ENCODE measurements at regions not wholly inside any gene's neighbourhood (a gene's known extent, or its start where the extent isn't known, plus 50 kb on each side); places are given as distances from the start of the nearest gene placed in this dataset.
"Not testable (repeated sequence)": the region's sequence is repeated elsewhere in the genome, so short reads cannot be mapped to it uniquely, and the experiment has no call there.

- TF ChIP-seq FOXP4 (CRISPR knock-in tag; IDR thresholded peaks at IDR 0.05): no peak
- TF ChIP-seq CREM (CRISPR knock-in tag; IDR thresholded peaks at IDR 0.05): no peak
- no peak for TF ChIP-seq ELF4 (CRISPR knock-in tag; IDR thresholded peaks at IDR 0.05; ENCODE audit: low read depth)
- TF ChIP-seq ZSCAN18 (CRISPR knock-in tag; IDR thresholded peaks at IDR 0.05): no peak
- no peak for TF ChIP-seq E2F1 (CRISPR knock-in tag; IDR thresholded peaks at IDR 0.05)
- no peak for TF ChIP-seq TP53 (CRISPR knock-in tag; IDR thresholded peaks at IDR 0.05)
These were observed 259.3 kb upstream of the MAGEB18 start (continued) for GRCh38 chrX:25878806-25879205.

- POLR2A ChIA-PET; H3K27ac Mint-ChIP-seq; H3K4me1 Mint-ChIP-seq; DNase-seq (ENCODE audit: low spot score); H3K36me3 Mint-ChIP-seq; CTCF ChIA-PET; H3K27me3 Mint-ChIP-seq (ENCODE audit: low read depth); H3K9me3 Mint-ChIP-seq; H3K4me3 Mint-ChIP-seq: not testable (repeated sequence)
- ATAC-seq: peak; percentile 41
These were observed 255.6 kb upstream of the MAGEB18 start for GRCh38 chrX:25882503-25882902.

- ChIA-PET POLR2A (no interaction called here), CTCF (no interaction called here)
- no peaks in the 10 kb centered on the region for H3K27me3 Mint-ChIP-seq (ENCODE audit: low read depth)
- H3K4me3 Mint-ChIP-seq: no peak overlapping the region
- H3K36me3 Mint-ChIP-seq: peaks cover 10% of the 10 kb centered on the region
- H3K27ac Mint-ChIP-seq: no peak overlapping the region
- DNase-seq (ENCODE audit: low spot score): no peak
- H3K4me1 Mint-ChIP-seq: peaks cover 5% of the 10 kb centered on the region; the same call in 1 of the 2 replicates
- TF ChIP-seq ELF4 (CRISPR knock-in tag; IDR thresholded peaks at IDR 0.05; ENCODE audit: low read depth): no peak
- no peak for TF ChIP-seq EMX1 (CRISPR knock-in tag; IDR thresholded peaks at IDR 0.05)
- no peak for TF ChIP-seq MXD4 (CRISPR knock-in tag; IDR thresholded peaks at IDR 0.05; ENCODE audit: borderline replicate concordance)
- TF ChIP-seq PRDM15 (CRISPR knock-in tag; IDR thresholded peaks at IDR 0.05): no peak
- no peak for TF ChIP-seq ZMAT4 (CRISPR knock-in tag; IDR thresholded peaks at IDR 0.05)
- TF ChIP-seq NR2C2 (CRISPR knock-in tag; IDR thresholded peaks at IDR 0.05): no peak
- TF ChIP-seq ESRRA (CRISPR knock-in tag; IDR thresholded peaks at IDR 0.05; ENCODE audit: borderline replicate concordance): no peak
- TF ChIP-seq TEAD4 (CRISPR knock-in tag; IDR thresholded peaks at IDR 0.05): no peak
- TF ChIP-seq ZBTB21 (CRISPR knock-in tag; IDR thresholded peaks at IDR 0.05; ENCODE audit: borderline replicate concordance): no peak
- TF ChIP-seq FOXP4 (CRISPR knock-in tag; IDR thresholded peaks at IDR 0.05): no peak
- TF ChIP-seq KAT7 (CRISPR knock-in tag; IDR thresholded peaks at IDR 0.05; ENCODE audit: borderline replicate concordance): no peak
- H3K9me3 Mint-ChIP-seq: peaks cover 24% of the 10 kb centered on the region
- no peak for ATAC-seq
These were observed 240.4 kb upstream of the MAGEB18 start for GRCh38 chrX:25897758-25898157.

- H3K9me3 Mint-ChIP-seq; POLR2A ChIA-PET; H3K27ac Mint-ChIP-seq; CTCF ChIA-PET; DNase-seq (ENCODE audit: low spot score); H3K4me3 Mint-ChIP-seq; H3K36me3 Mint-ChIP-seq; H3K4me1 Mint-ChIP-seq; ATAC-seq; H3K27me3 Mint-ChIP-seq (ENCODE audit: low read depth): not testable (repeated sequence)
These were observed 232.4 kb upstream of the MAGEB18 start for GRCh38 chrX:25905728-25906127.
